Astrocyte of the cerebellum (primary cell): ENCODE measurements at regions not wholly inside any gene's neighbourhood (a gene's known extent, or its start where the extent isn't known, plus 50 kb on each side); places are given as distances from the start of the nearest gene placed in this dataset.

ENCODE experiments used
- DNase-seq: peaks from one replicate; pipeline ENCODE4 v3.0.0-alpha.2; 2011; ENCODE audit warnings: low read depth
- H3K4me3 ChIP-seq: 2 replicates; pipeline ENCODE4 v1.5.1; 2011; ENCODE audit warnings: mild to moderate bottlenecking, low read depth, low read length, moderate library complexity
- CTCF ChIP-seq: IDR thresholded peaks from 2 replicates; pipeline ENCODE4 v1.5.1; 2012; ENCODE audit warnings: low read length, low read depth, moderate library complexity, mild to moderate bottlenecking; ENCODE audit errors: missing control alignments
- in situ Hi-C: cut with HindIII; loops from 2 replicates; pipeline ENCODE4 v1.10.0; 2017; ENCODE audit warnings: low sequenced_read_pairs

- H3K4me3 ChIP-seq = no peak overlapping the region
- no peak for TF ChIP-seq CTCF
- in situ Hi-C loops = no loop called here
- DNase-seq = no peak
Observed at GRCh38 chr3:63089751-63090132, 188.4 kb upstream of the SYNPR start.

GRCh38 chr3:63090656-63091055, 187.5 kb upstream of the SYNPR start:
- H3K4me3 ChIP-seq = no peak overlapping the region
- in situ Hi-C loops = no loop called here
- TF ChIP-seq CTCF = no peak
- DNase-seq = no peak

- DNase-seq = no peak
- no peak overlapping the region for H3K4me3 ChIP-seq
- in situ Hi-C loops = no loop called here
- TF ChIP-seq CTCF = no peak
Observed at GRCh38 chr3:63092515-63092914, 185.6 kb upstream of the SYNPR start.

GRCh38 chr3:63094642-63095408, 183.3 kb upstream of the SYNPR start:
- no peak for TF ChIP-seq CTCF
- no peak overlapping the region for H3K4me3 ChIP-seq
- no peak for DNase-seq
- in situ Hi-C loops = no loop called here

GRCh38 chr3:63096248-63097058, 181.7 kb upstream of the SYNPR start:
- no peak overlapping the region for H3K4me3 ChIP-seq
- no peak for TF ChIP-seq CTCF
- no peak for DNase-seq
- in situ Hi-C loops = no loop called here

GRCh38 chr3:63097396-63097795, 180.7 kb upstream of the SYNPR start:
- in situ Hi-C loops = no loop called here

More at GRCh38 chr3:63097396-63097795, 180.7 kb upstream of the SYNPR start:
- DNase-seq = no peak
- H3K4me3 ChIP-seq = no peak overlapping the region
- TF ChIP-seq CTCF = no peak
